ENCODE measurements at regions not wholly inside any gene's neighbourhood (a gene's known extent, or its start where the extent isn't known, plus 50 kb on each side); places are given as distances from the start of the nearest gene placed in this dataset.

DNA sequence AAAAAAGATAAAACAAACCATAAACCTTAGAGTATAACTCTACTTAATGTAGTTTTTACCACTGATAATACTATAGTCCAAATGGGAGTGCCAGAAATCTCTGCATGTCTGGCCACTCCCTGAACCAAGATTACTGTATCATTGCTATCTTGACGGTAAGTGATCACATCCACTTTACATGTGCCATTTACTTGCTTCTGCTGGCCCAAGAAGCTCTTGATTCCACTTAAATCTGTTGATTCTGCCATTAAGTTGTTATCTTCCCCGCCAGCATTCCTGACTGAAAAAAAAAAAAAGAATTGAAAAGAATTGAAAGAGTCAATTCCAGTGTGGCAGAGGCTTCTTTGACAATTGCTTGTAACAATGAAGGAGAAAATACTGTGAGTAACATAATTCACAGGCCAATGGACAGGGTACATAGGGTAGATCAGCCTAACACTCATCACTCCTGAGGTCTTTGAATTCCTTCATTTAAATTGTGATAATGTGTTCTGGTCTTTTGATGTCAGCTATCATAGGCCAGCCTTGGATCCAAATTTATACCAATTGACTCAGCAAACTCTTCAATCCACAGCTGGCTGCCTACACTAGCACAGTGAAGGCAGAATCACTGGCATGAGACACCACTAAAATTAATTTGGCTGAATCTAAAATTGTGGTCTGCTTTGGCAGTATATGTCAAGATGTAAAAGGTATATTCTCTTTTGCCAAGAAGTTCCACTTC lies 665.2 kb upstream of the FLRT2 start:
- Histone ChIP-seq H3K9ac (ENCODE audit: low read length) (no peak overlapping the region), H3K9me3 (ENCODE audit: insufficient read depth, low read depth, low read length) (no peaks in the 10 kb centered on the region), H3K18ac (ENCODE audit: low read length) (no peak overlapping the region), H4K8ac (ENCODE audit: low read depth, low read length) (no peak overlapping the region), H3K4ac (ENCODE audit: low read depth, low read length) (no peak overlapping the region), H3K27me3 (ENCODE audit: insufficient read depth, low read length) (no peaks in the 10 kb centered on the region), H3K4me2 (ENCODE audit: low read length) (no peak overlapping the region), H3K23ac (ENCODE audit: low read length) (no peak overlapping the region), H3K14ac (ENCODE audit: low read length) (no peak overlapping the region), H3K36me3 (ENCODE audit: control insufficient read depth in 1 of 2, insufficient read depth in 2 of 2, low read length in 2 of 2) (no peaks in the 10 kb centered on the region), H4K91ac (ENCODE audit: low read depth, low read length) (no peak overlapping the region), H4K12ac (ENCODE audit: low read depth, low read length) (no peak overlapping the region), H2BK120ac (ENCODE audit: insufficient read depth, low read length, poor library complexity) (no peak overlapping the region), H3K4me1 (ENCODE audit: control insufficient read depth in 1 of 2, insufficient read depth in 2 of 2, low read length in 2 of 2) (no peaks in the 10 kb centered on the region), H3K79me2 (ENCODE audit: control insufficient read depth, insufficient read depth, low read length, poor library complexity) (no peaks in the 10 kb centered on the region), H3K27ac (ENCODE audit: low read depth, low read length) (no peak overlapping the region), H3K4me3 (ENCODE audit: low read depth, low read length) (no peak overlapping the region), H2BK5ac (ENCODE audit: low read depth, low read length, poor library complexity) (no peak overlapping the region), H2AFZ (ENCODE audit: insufficient read depth, low read length, poor library complexity) (no peak overlapping the region), H2BK12ac (ENCODE audit: low read length) (no peak overlapping the region), H2AK5ac (ENCODE audit: low read length) (no peak overlapping the region), H3K79me1 (ENCODE audit: low read length) (no peaks in the 10 kb centered on the region)
- no peak for DNase-seq
- WGBS (ENCODE audit: extremely low coverage, insufficient coverage, insufficient read length): no CpG with 5 or more reads among the region's 2 CpGs

DNA sequence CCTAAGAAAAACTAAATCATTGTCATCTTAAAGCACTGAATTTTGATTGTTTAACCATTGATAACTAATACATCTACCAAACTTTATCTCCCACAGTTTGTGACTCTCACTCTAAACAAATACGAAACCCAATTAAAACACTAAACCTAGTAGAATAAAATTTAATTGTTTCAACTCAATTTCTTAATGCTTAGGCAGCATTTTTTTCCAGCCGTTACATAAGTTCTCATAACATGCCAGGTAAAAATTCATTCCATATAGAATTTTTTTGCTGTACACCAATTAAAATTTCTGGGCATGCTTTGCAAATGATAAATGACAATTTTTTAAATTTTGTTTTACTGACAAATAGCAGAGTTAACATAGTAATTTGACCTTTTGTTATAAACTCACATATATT lies 658.2 kb upstream of the FLRT2 start:
- H4K12ac ChIP-seq (ENCODE audit: low read depth, low read length): no peak overlapping the region
- no peak overlapping the region for H3K4me3 ChIP-seq (ENCODE audit: low read depth, low read length)
- H3K4me2 ChIP-seq (ENCODE audit: low read length): no peak overlapping the region
- H3K36me3 ChIP-seq (ENCODE audit: control insufficient read depth in 1 of 2, insufficient read depth in 2 of 2, low read length in 2 of 2): no peaks in the 10 kb centered on the region
- H3K4ac ChIP-seq (ENCODE audit: low read depth, low read length): no peak overlapping the region
- no peak overlapping the region for H3K23ac ChIP-seq (ENCODE audit: low read length)
- H3K79me2 ChIP-seq (ENCODE audit: control insufficient read depth, insufficient read depth, low read length, poor library complexity): no peaks in the 10 kb centered on the region
- no peaks in the 10 kb centered on the region for H3K27me3 ChIP-seq (ENCODE audit: insufficient read depth, low read length)
- DNase-seq: no peak
- H3K9ac ChIP-seq (ENCODE audit: low read length): no peak overlapping the region
- H3K27ac ChIP-seq (ENCODE audit: low read depth, low read length): no peak overlapping the region
- H4K91ac ChIP-seq (ENCODE audit: low read depth, low read length): no peak overlapping the region
- H3K18ac ChIP-seq (ENCODE audit: low read length): no peak overlapping the region
- H3K14ac ChIP-seq (ENCODE audit: low read length): no peak overlapping the region
- no peak overlapping the region for H2BK5ac ChIP-seq (ENCODE audit: low read depth, low read length, poor library complexity)
- H2AFZ ChIP-seq (ENCODE audit: insufficient read depth, low read length, poor library complexity): no peak overlapping the region
- H2BK120ac ChIP-seq (ENCODE audit: insufficient read depth, low read length, poor library complexity): no peak overlapping the region
- no peaks in the 10 kb centered on the region for H3K79me1 ChIP-seq (ENCODE audit: low read length)
- H3K9me3 ChIP-seq (ENCODE audit: insufficient read depth, low read depth, low read length): no peaks in the 10 kb centered on the region
- H3K4me1 ChIP-seq (ENCODE audit: control insufficient read depth in 1 of 2, insufficient read depth in 2 of 2, low read length in 2 of 2): no peaks in the 10 kb centered on the region
- H2AK5ac ChIP-seq (ENCODE audit: low read length): no peak overlapping the region
- H4K8ac ChIP-seq (ENCODE audit: low read depth, low read length): no peak overlapping the region
- no peak overlapping the region for H2BK12ac ChIP-seq (ENCODE audit: low read length)
- 100% methylated on average over 1 of the region's 2 CpGs for WGBS (ENCODE audit: extremely low coverage, insufficient coverage, insufficient read length)

DNA sequence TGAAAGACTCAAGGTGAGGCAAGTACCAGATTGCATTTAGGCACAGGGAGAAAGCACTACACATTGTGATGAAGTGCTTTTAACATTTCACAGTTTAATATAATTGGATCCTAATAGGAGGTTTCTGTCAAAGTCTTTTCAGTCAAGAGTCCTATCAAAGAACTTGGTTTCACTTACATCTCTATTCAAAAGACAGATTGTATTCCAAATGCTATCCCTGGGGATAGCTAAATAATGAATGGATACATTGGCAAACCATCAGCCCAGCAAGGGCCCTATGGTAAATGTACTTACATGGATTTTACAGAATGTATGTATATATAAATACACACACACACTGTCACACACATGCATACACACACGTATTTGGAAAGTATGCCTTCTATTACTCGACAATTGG lies 655.5 kb upstream of the FLRT2 start:
- no peaks in the 10 kb centered on the region for H3K79me1 ChIP-seq (ENCODE audit: low read length)
- no peaks in the 10 kb centered on the region for H3K27me3 ChIP-seq (ENCODE audit: insufficient read depth, low read length)
- no peak overlapping the region for H3K23ac ChIP-seq (ENCODE audit: low read length)
- no peak overlapping the region for H3K4me3 ChIP-seq (ENCODE audit: low read depth, low read length)
- H2BK12ac ChIP-seq (ENCODE audit: low read length): no peak overlapping the region
- H3K4me1 ChIP-seq (ENCODE audit: control insufficient read depth in 1 of 2, insufficient read depth in 2 of 2, low read length in 2 of 2): no peaks in the 10 kb centered on the region
- no peak for DNase-seq
- no peaks in the 10 kb centered on the region for H3K9me3 ChIP-seq (ENCODE audit: insufficient read depth, low read depth, low read length)
- H2BK120ac ChIP-seq (ENCODE audit: insufficient read depth, low read length, poor library complexity): no peak overlapping the region
- H3K4me2 ChIP-seq (ENCODE audit: low read length): no peak overlapping the region
- no peak overlapping the region for H3K9ac ChIP-seq (ENCODE audit: low read length)
- H4K8ac ChIP-seq (ENCODE audit: low read depth, low read length): no peak overlapping the region
- H2BK5ac ChIP-seq (ENCODE audit: low read depth, low read length, poor library complexity): no peak overlapping the region
- no CpG with 5 or more reads among the region's 2 CpGs for WGBS (ENCODE audit: extremely low coverage, insufficient coverage, insufficient read length)
- no peak overlapping the region for H3K27ac ChIP-seq (ENCODE audit: low read depth, low read length)
- H3K14ac ChIP-seq (ENCODE audit: low read length): no peak overlapping the region
- H2AK5ac ChIP-seq (ENCODE audit: low read length): no peak overlapping the region
- H3K4ac ChIP-seq (ENCODE audit: low read depth, low read length): no peak overlapping the region
- no peak overlapping the region for H4K12ac ChIP-seq (ENCODE audit: low read depth, low read length)
- no peaks in the 10 kb centered on the region for H3K79me2 ChIP-seq (ENCODE audit: control insufficient read depth, insufficient read depth, low read length, poor library complexity)
- no peak overlapping the region for H3K18ac ChIP-seq (ENCODE audit: low read length)
- no peaks in the 10 kb centered on the region for H3K36me3 ChIP-seq (ENCODE audit: control insufficient read depth in 1 of 2, insufficient read depth in 2 of 2, low read length in 2 of 2)
- no peak overlapping the region for H4K91ac ChIP-seq (ENCODE audit: low read depth, low read length)
- no peak overlapping the region for H2AFZ ChIP-seq (ENCODE audit: insufficient read depth, low read length, poor library complexity)

DNA sequence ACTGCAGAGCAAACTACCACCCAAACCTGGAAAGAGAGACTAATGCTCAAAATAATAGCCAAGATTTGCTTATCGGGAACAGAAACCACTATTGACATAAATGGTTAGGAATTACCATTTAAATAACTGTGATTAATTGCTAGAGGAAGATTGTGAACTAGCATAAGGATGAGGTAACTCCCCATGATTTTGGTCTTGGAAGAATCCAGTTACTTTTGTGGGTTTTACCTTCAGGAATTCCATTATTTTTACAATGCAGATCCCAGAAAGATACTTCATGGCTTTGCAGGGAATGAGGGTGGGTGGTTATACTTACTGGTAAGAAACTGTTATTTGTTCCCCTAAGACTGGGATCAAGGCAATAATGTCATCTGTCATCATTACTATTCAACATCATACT lies 652.9 kb upstream of the FLRT2 start:
- H4K12ac ChIP-seq (ENCODE audit: low read depth, low read length): no peak overlapping the region
- no peak overlapping the region for H4K8ac ChIP-seq (ENCODE audit: low read depth, low read length)
- H3K79me1 ChIP-seq (ENCODE audit: low read length): no peaks in the 10 kb centered on the region
- H2BK5ac ChIP-seq (ENCODE audit: low read depth, low read length, poor library complexity): no peak overlapping the region
- H3K79me2 ChIP-seq (ENCODE audit: control insufficient read depth, insufficient read depth, low read length, poor library complexity): no peaks in the 10 kb centered on the region
- no peak overlapping the region for H3K23ac ChIP-seq (ENCODE audit: low read length)
- H2AFZ ChIP-seq (ENCODE audit: insufficient read depth, low read length, poor library complexity): no peak overlapping the region
- no peaks in the 10 kb centered on the region for H3K4me1 ChIP-seq (ENCODE audit: control insufficient read depth in 1 of 2, insufficient read depth in 2 of 2, low read length in 2 of 2)
- H3K9me3 ChIP-seq (ENCODE audit: insufficient read depth, low read depth, low read length): no peaks in the 10 kb centered on the region
- no peak overlapping the region for H3K14ac ChIP-seq (ENCODE audit: low read length)
- no peak overlapping the region for H3K27ac ChIP-seq (ENCODE audit: low read depth, low read length)
- no peak overlapping the region for H3K4me2 ChIP-seq (ENCODE audit: low read length)
- no peak overlapping the region for H2BK12ac ChIP-seq (ENCODE audit: low read length)
- no CpG with 5 or more reads among the region's 1 CpG for WGBS (ENCODE audit: extremely low coverage, insufficient coverage, insufficient read length)
- H2BK120ac ChIP-seq (ENCODE audit: insufficient read depth, low read length, poor library complexity): no peak overlapping the region
- H3K36me3 ChIP-seq (ENCODE audit: control insufficient read depth in 1 of 2, insufficient read depth in 2 of 2, low read length in 2 of 2): no peaks in the 10 kb centered on the region
- H2AK5ac ChIP-seq (ENCODE audit: low read length): no peak overlapping the region
- no peak overlapping the region for H3K18ac ChIP-seq (ENCODE audit: low read length)
- H3K4me3 ChIP-seq (ENCODE audit: low read depth, low read length): no peak overlapping the region
- no peak for DNase-seq
- no peak overlapping the region for H3K9ac ChIP-seq (ENCODE audit: low read length)
- H4K91ac ChIP-seq (ENCODE audit: low read depth, low read length): no peak overlapping the region
- no peaks in the 10 kb centered on the region for H3K27me3 ChIP-seq (ENCODE audit: insufficient read depth, low read length)
- no peak overlapping the region for H3K4ac ChIP-seq (ENCODE audit: low read depth, low read length)
